ENCODE measurements at regions not wholly inside any gene's neighbourhood (a gene's known extent, or its start where the extent isn't known, plus 50 kb on each side); places are given as distances from the start of the nearest gene placed in this dataset.

DNA sequence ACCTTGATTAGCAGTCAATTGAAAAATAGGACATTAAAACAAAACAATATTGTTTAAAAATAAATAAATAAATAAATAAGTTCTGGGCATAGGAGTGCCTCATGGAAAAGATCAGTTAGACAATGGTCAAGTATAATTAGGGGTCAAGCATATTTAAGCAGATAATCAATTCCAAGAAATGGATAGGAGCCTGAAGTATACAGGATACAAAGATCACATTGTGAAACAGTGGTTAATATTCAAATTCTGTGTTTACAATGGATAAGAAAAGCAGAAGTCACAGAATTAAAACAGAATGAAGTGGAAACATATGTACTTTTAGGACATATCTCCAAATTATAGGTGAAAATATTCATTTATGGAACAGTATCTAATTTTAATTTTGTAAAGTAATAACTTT, 1028.6 kb upstream of the CITED2 start:
- TF ChIP-seq, protein P1, sequence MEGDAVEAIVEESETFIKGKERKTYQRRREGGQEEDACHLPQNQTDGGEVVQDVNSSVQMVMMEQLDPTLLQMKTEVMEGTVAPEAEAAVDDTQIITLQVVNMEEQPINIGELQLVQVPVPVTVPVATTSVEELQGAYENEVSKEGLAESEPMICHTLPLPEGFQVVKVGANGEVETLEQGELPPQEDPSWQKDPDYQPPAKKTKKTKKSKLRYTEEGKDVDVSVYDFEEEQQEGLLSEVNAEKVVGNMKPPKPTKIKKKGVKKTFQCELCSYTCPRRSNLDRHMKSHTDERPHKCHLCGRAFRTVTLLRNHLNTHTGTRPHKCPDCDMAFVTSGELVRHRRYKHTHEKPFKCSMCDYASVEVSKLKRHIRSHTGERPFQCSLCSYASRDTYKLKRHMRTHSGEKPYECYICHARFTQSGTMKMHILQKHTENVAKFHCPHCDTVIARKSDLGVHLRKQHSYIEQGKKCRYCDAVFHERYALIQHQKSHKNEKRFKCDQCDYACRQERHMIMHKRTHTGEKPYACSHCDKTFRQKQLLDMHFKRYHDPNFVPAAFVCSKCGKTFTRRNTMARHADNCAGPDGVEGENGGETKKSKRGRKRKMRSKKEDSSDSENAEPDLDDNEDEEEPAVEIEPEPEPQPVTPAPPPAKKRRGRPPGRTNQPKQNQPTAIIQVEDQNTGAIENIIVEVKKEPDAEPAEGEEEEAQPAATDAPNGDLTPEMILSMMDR (IDR thresholded peaks at IDR 0.05), result no peak
- TF ChIP-seq POLR2A (IDR thresholded peaks at IDR 0.05), result no peak
